ENCODE measurements at regions not wholly inside any gene's neighbourhood (a gene's known extent, or its start where the extent isn't known, plus 50 kb on each side); places are given as distances from the start of the nearest gene placed in this dataset.

DNA sequence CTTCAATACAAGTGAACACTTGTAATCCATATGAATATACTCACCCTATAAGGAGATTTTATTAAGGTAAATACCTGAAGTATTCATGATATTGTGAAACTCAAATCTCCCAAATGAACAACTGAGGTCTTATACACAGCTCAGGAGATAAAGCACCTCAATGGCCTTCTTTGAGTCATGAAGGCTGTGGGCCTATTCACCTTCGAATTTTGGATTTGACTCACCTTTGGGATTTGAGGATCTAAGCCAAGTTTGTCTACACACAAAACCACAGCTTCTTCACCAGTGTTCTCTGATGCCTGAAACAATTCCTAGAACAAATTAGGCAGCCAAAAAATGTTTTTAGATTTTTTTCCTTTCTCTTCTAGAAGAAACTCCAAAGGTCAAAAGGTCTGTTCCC lies 194.1 kb downstream of the NUAK1 start:
- TF ChIP-seq, protein P1, sequence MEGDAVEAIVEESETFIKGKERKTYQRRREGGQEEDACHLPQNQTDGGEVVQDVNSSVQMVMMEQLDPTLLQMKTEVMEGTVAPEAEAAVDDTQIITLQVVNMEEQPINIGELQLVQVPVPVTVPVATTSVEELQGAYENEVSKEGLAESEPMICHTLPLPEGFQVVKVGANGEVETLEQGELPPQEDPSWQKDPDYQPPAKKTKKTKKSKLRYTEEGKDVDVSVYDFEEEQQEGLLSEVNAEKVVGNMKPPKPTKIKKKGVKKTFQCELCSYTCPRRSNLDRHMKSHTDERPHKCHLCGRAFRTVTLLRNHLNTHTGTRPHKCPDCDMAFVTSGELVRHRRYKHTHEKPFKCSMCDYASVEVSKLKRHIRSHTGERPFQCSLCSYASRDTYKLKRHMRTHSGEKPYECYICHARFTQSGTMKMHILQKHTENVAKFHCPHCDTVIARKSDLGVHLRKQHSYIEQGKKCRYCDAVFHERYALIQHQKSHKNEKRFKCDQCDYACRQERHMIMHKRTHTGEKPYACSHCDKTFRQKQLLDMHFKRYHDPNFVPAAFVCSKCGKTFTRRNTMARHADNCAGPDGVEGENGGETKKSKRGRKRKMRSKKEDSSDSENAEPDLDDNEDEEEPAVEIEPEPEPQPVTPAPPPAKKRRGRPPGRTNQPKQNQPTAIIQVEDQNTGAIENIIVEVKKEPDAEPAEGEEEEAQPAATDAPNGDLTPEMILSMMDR (IDR thresholded peaks at IDR 0.05; ENCODE audit: insufficient read depth, low read length, poor library complexity, severe bottlenecking): no peak
- no peak for TF ChIP-seq EZH2phosphoT487 (conservative IDR thresholded peaks at IDR 0.05; ENCODE audit: low read length)
